H9 (cell line): ENCODE measurements at regions not wholly inside any gene's neighbourhood (a gene's known extent, or its start where the extent isn't known, plus 50 kb on each side); places are given as distances from the start of the nearest gene placed in this dataset.

Experiments used
- DNase-seq: peaks from one replicate; pipeline ENCODE4 v3.0.0-alpha.2; 2017
- H2AFZ ChIP-seq: one replicate; pipeline ENCODE4 v1.6.1; 2013; ENCODE audit warnings: mild to moderate bottlenecking, low read length, control low read depth, moderate library complexity
- H2AK5ac ChIP-seq: 2 replicates; pipeline ENCODE4 v1.6.1; 2013; ENCODE audit warnings: low read length, control low read depth, mixed read lengths; ENCODE audit not compliant: insufficient read length
- H2BK120ac ChIP-seq: one replicate; pipeline ENCODE4 v1.6.1; 2013; ENCODE audit warnings: low read depth, mild to moderate bottlenecking, low read length, control low read depth, inconsistent platforms; ENCODE audit not compliant: poor library complexity, severe bottlenecking
- H2BK12ac ChIP-seq: 2 replicates; pipeline ENCODE4 v1.6.1; 2013; ENCODE audit warnings: low read length, control low read depth, mixed read lengths, low read depth; ENCODE audit not compliant: insufficient read length
- H2BK15ac ChIP-seq: 2 replicates; pipeline ENCODE4 v1.6.1; 2013; ENCODE audit warnings: low read depth, low read length, control low read depth
- H2BK20ac ChIP-seq: one replicate; pipeline ENCODE4 v1.6.1; 2013; ENCODE audit warnings: low read depth, mild to moderate bottlenecking, low read length, control low read depth, inconsistent platforms; ENCODE audit not compliant: poor library complexity, severe bottlenecking
- H2BK5ac ChIP-seq: 2 replicates; pipeline ENCODE4 v1.6.1; 2013; ENCODE audit warnings: low read length, control low read depth, mixed read lengths; ENCODE audit not compliant: insufficient read length
- H3K14ac ChIP-seq: 2 replicates; pipeline ENCODE4 v1.6.1; 2013; ENCODE audit warnings: low read length, control low read depth; ENCODE audit not compliant: insufficient read depth
- H3K18ac ChIP-seq: 2 replicates; pipeline ENCODE4 v1.6.1; 2013; ENCODE audit warnings: low read depth, mild to moderate bottlenecking, mixed read lengths, low read length, control low read depth; ENCODE audit not compliant: insufficient read length
- H3K23ac ChIP-seq: 2 replicates; pipeline ENCODE4 v1.6.1; 2013; ENCODE audit warnings: low read length, control low read depth, mixed read lengths, low read depth; ENCODE audit not compliant: insufficient read length
- H3K23me2 ChIP-seq: 2 replicates; pipeline ENCODE4 v1.6.1; 2013; ENCODE audit warnings: low read depth, mild to moderate bottlenecking, mixed read lengths, low read length, control low read depth; ENCODE audit not compliant: insufficient read length, poor library complexity, severe bottlenecking
- H3K27ac ChIP-seq: 2 replicates; pipeline ENCODE4 v1.5.1; 2013; ENCODE audit warnings: low read length, control low read depth, mixed read lengths, low read depth; ENCODE audit not compliant: insufficient read length
- H3K27me3 ChIP-seq: 2 replicates; pipeline ENCODE4 v1.6.1; 2013; ENCODE audit warnings: low read length, control low read depth, inconsistent platforms; ENCODE audit not compliant: insufficient read depth
- H3K4ac ChIP-seq: 2 replicates; pipeline ENCODE4 v1.6.1; 2013; ENCODE audit warnings: low read depth, mild to moderate bottlenecking, control low read depth, inconsistent platforms, low read length, moderate library complexity
- H3K4me1 ChIP-seq: 2 replicates; pipeline ENCODE4 v1.6.1; 2013; ENCODE audit warnings: low read length, control low read depth, inconsistent platforms; ENCODE audit not compliant: insufficient read depth
- H3K4me2 ChIP-seq: 2 replicates; pipeline ENCODE4 v1.6.1; 2013; ENCODE audit warnings: low read length, control low read depth, mixed read lengths; ENCODE audit not compliant: insufficient read length, insufficient read depth
- H3K56ac ChIP-seq: 2 replicates; pipeline ENCODE4 v1.6.1; 2013; ENCODE audit warnings: low read depth, mild to moderate bottlenecking, mixed read lengths, low read length, control low read depth; ENCODE audit not compliant: insufficient read length
- H3K79me1 ChIP-seq: 2 replicates; pipeline ENCODE4 v1.6.1; 2013; ENCODE audit warnings: low read depth, mild to moderate bottlenecking, moderate library complexity, low read length, control low read depth, inconsistent platforms; ENCODE audit not compliant: insufficient read depth, poor library complexity, severe bottlenecking
- H3K79me2 ChIP-seq: 2 replicates; pipeline ENCODE4 v1.6.1; 2013; ENCODE audit warnings: low read length, control low read depth, inconsistent platforms; ENCODE audit not compliant: insufficient read depth
- H3K9ac ChIP-seq: 2 replicates; pipeline ENCODE4 v1.6.1; 2013; ENCODE audit warnings: low read length, control low read depth, mixed read lengths; ENCODE audit not compliant: insufficient read length; ENCODE audit errors: extremely low read depth
- H3K9me3 ChIP-seq: one replicate; pipeline ENCODE4 v1.6.1; 2013; ENCODE audit warnings: low read depth, low read length, inconsistent platforms; ENCODE audit not compliant: control insufficient read depth
- H3T11ph ChIP-seq: one replicate; pipeline ENCODE4 v1.6.1; 2013; ENCODE audit warnings: mild to moderate bottlenecking, low read length, control low read depth, inconsistent platforms
- H4K20me1 ChIP-seq: one replicate; pipeline ENCODE4 v1.6.1; 2013; ENCODE audit not compliant: control insufficient read depth, insufficient read length, insufficient read depth
- H4K5ac ChIP-seq: 2 replicates; pipeline ENCODE4 v1.6.1; 2013; ENCODE audit warnings: low read depth, mild to moderate bottlenecking, mixed read lengths, low read length, control low read depth; ENCODE audit not compliant: insufficient read length
- H4K8ac ChIP-seq: replicated peaks from 2 replicates; pipeline ENCODE4 v1.6.1; 2013; ENCODE audit warnings: low read length, control low read depth, mixed read lengths, low read depth; ENCODE audit not compliant: insufficient read length
- H4K91ac ChIP-seq: 2 replicates; pipeline ENCODE4 v1.6.1; 2013; ENCODE audit warnings: low read depth, mild to moderate bottlenecking, moderate library complexity, mixed read lengths, low read length, control low read depth; ENCODE audit not compliant: insufficient read length
- H3K27ac Mint-ChIP-seq, 3 experiments: 2 replicates in 2 of 3; 3 replicates in 1 of 3; pipeline ENCODE4 v1.8.0; 2020 to 2021; ENCODE audit warnings: mixed read lengths in 3 of 3, mild to moderate bottlenecking in 1 of 3, moderate library complexity in 1 of 3
- H3K27me3 Mint-ChIP-seq: 2 replicates; pipeline ENCODE4 v1.8.0; 2021; ENCODE audit warnings: low read depth, mild to moderate bottlenecking, moderate library complexity, mixed read lengths
- H3K36me3 Mint-ChIP-seq, 3 experiments: 2 replicates in 2 of 3; 3 replicates in 1 of 3; pipeline ENCODE4 v1.8.0; 2020 to 2021; ENCODE audit warnings: low read depth in 3 of 3, mixed read lengths in 3 of 3; ENCODE audit not compliant: insufficient read depth in 1 of 3
- H3K4me1 Mint-ChIP-seq, 2 experiments: 2 replicates each; pipeline ENCODE4 v1.8.0; 2020; ENCODE audit warnings: mixed read lengths in 2 of 2
- H3K4me3 Mint-ChIP-seq, 2 experiments: 2 replicates in 1 of 2; 3 replicates in 1 of 2; pipeline ENCODE4 v1.8.0; 2020 to 2021; ENCODE audit warnings: mild to moderate bottlenecking in 2 of 2, mixed read lengths in 2 of 2, moderate library complexity in 1 of 2
- H3K9me3 Mint-ChIP-seq, 2 experiments: 2 replicates in 1 of 2; 3 replicates in 1 of 2; pipeline ENCODE4 v1.8.0; 2020; ENCODE audit warnings: mild to moderate bottlenecking in 2 of 2, mixed read lengths in 2 of 2, moderate library complexity in 1 of 2
- CTCF ChIP-seq: fragments of 200-600 bp; sonication (generic); conservative IDR thresholded peaks from 3 replicates; pipeline ENCODE4 v1.8.0; 2021; ENCODE audit warnings: antibody characterized with exemption, mild to moderate bottlenecking
- WGBS: extraction: QIAGEN DNeasy Blood & Tissue Kit; methylation state at CpG from one replicate; pipeline ENCODE4 v1.1.7; 2013; ENCODE audit warnings: missing lambda C conversion rate, low lambda C conversion rate, mixed read lengths; ENCODE audit not compliant: insufficient read length; ENCODE audit errors: extremely low coverage; 5-methylcytosine and 5-hydroxymethylcytosine counted together

GRCh38 chr4:66555301-66555700, 885.0 kb upstream of the EPHA5 start:
- no peak overlapping the region for H3K4me3 Mint-ChIP-seq
- DNase-seq = no peak
- H4K91ac ChIP-seq = no peak overlapping the region
- H3T11ph ChIP-seq = no peak overlapping the region
- H3K18ac ChIP-seq = no peak overlapping the region
- no peak overlapping the region for H2BK12ac ChIP-seq
- no peaks in the 10 kb centered on the region for H3K9me3 ChIP-seq
- H3K4me1 ChIP-seq = no peaks in the 10 kb centered on the region
- peaks cover 0 to 8% (median 1%) of the 10 kb centered on the region in 3 experiments; a peak in 1 of 7 replicates for H3K36me3 Mint-ChIP-seq
- no peaks in the 10 kb centered on the region for H3K23me2 ChIP-seq
- no CpG with 5 or more reads among the region's 2 CpGs for WGBS
- no peak overlapping the region for H3K9ac ChIP-seq
- H2AFZ ChIP-seq = no peak overlapping the region
- H4K20me1 ChIP-seq = no peaks in the 10 kb centered on the region
- H3K56ac ChIP-seq = no peak overlapping the region
- no peak overlapping the region for H3K4me2 ChIP-seq
- H3K79me1 ChIP-seq = no peaks in the 10 kb centered on the region
- H3K14ac ChIP-seq = no peak overlapping the region
- no peaks in the 10 kb centered on the region for H3K27me3 ChIP-seq
- H2BK120ac ChIP-seq = no peak overlapping the region
- H3K23ac ChIP-seq = no peak overlapping the region
- H2AK5ac ChIP-seq = no peak overlapping the region
- no peak overlapping the region for H2BK15ac ChIP-seq
- H3K4me1 Mint-ChIP-seq = no peaks in the 10 kb centered on the region; a peak in 1 of 4 replicates
- H3K9me3 Mint-ChIP-seq = peaks cover 9 to 10% of the 10 kb centered on the region in 2 experiments; a peak in 4 of 5 replicates
- no peak overlapping the region for H3K27ac Mint-ChIP-seq
- no peak overlapping the region for H4K5ac ChIP-seq
- H3K27me3 Mint-ChIP-seq = no peaks in the 10 kb centered on the region
- H3K79me2 ChIP-seq = no peaks in the 10 kb centered on the region
- H3K27ac ChIP-seq = no peak overlapping the region
- H3K4ac ChIP-seq = no peak overlapping the region
- no peak overlapping the region for H2BK5ac ChIP-seq
- no peak for TF ChIP-seq CTCF
- H2BK20ac ChIP-seq = no peak overlapping the region
- no peak overlapping the region for H4K8ac ChIP-seq
